GM21825 (cell line): ENCODE measurements at regions not wholly inside any gene's neighbourhood (a gene's known extent, or its start where the extent isn't known, plus 50 kb on each side); places are given as distances from the start of the nearest gene placed in this dataset.
"Not testable (repeated sequence)": the region's sequence is repeated elsewhere in the genome, so short reads cannot be mapped to it uniquely, and the experiment has no call there.

Experiments used
- ATAC-seq: cut with Tn5 transposase; IDR thresholded peaks from one replicate; pipeline ENCODE4 v1.9.1; 2021; ENCODE audit warnings: mild to moderate bottlenecking, moderate library complexity; ENCODE audit not compliant: unreplicated experiment

DNA sequence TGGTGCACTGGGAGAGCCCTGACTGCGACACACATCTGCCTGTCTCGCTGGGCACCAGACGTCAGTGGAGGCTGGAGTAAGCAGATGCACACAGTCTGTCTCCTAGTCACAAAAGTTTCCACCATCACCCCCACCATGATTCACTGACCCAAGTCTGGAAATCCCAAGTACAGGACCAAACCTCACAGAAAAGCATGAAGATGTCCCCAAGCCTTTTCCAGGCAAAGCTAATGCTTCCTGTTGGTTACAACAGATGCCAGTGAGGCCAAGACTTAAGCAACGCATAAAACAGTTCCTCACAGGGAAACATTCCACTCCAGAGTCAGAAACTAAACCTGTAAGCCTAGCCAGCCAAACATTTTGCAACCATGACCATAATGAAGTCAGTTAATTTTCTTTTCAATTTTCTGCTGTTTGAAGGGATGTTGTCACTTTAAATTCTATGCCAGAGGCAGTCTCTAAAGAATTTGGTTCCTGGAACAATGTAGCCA, 259.3 kb upstream of the SLC30A5 start:
- no peak for ATAC-seq

DNA sequence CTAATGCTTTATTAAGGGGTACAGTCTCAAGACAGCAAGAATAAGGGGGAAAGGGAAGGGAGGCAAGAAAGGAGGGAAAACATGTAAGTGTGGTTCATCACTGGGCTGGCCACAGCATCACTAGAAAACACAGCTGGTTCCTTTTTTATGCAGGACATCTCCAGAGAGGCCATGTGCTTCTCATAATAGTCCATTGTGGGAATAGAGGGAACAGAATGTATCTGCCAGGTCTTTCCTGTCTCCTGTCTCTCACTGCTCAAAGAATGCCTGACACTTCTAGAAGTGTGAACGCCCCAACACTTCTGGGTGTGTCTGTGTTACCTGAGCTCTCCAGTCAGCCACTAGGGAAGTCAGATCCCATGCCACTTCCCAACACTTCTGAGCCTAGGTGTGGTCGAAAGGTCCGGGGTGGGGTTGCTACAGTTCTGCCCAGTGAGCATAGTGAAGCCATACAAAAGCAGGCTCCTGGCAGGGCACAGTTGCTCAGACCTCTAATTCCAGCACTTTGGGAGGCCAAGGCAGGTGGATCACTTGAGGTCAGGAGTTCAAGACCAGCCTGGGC, 255.6 kb upstream of the SLC30A5 start:
- ATAC-seq: no peak

DNA sequence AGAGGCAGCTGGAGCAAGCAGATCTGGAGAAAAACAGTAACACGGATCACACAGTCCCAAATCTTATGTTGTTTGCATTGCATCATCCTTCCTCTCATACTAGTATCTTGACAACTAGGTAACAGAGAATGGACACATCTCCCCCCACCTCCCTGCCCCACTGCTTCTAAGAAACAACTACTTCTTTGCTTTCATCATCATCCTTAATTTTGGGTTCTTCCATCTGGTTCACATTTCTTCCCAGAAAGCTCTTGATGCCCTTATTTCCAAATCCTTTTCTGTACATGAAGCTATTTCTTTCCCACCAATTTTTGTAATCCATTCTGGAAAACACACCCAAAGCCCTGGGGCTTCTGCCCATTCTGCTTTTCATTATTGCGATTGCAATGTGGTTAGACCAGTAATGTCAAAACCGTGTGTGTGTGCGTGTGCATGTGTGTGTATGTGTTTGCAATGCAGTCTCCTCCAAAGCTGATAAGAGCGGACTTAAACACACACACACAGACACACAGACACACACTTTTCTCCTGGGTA, 254.7 kb upstream of the SLC30A5 start:
- ATAC-seq: no peak

DNA sequence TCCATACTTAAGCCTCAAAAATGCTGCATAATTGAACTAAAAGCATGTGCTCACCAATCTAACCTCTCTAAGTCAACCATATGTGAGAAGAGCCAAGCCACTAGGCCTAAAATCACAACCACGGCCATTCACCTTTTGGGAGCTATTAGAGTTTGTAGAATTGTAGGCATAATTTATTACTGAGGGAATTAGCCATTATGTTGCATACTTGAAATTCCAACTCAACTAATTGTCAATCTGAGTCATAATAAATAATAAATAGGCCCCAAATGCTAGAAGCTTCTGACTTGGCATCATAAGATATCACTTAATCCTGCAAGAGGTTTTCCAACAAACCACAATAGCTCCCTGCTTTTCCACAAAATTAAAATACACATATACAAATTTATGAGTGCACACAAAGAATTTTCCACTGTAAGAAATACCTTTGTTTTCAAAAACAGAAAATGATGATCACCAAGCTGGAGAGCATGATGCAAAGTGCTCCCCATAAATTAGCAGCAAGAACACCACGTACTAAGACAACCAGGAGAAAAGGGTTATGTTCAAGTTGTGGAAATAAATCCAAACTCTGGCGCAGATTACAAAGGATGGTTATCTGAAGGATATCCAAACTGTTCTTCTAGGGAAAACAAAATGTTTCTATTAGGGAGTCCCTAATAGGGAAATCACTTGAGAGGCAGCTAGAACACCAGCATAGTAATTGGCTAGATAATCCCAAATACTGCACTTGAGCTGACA, 250.0 kb upstream of the SLC30A5 start:
- ATAC-seq: no peak

DNA sequence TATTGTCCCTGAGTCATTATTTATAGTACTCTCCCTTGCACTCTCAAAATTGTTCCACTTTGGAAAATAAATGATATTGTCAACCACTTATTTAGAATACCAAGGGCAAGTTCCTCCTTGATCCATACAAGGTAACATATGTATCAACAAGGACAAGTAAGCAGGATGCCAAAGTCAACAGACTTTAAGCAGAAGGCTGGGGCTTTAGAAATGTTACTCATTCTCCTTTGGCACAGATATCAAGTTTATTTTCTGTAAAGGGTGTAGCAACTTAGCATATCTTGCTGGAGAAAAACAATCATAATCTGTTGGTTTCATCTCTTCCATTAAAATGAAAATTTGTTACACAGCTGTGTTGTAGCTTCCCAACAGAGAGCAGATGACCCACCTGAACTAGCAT, 248.7 kb upstream of the SLC30A5 start:
- ATAC-seq: no peak

DNA sequence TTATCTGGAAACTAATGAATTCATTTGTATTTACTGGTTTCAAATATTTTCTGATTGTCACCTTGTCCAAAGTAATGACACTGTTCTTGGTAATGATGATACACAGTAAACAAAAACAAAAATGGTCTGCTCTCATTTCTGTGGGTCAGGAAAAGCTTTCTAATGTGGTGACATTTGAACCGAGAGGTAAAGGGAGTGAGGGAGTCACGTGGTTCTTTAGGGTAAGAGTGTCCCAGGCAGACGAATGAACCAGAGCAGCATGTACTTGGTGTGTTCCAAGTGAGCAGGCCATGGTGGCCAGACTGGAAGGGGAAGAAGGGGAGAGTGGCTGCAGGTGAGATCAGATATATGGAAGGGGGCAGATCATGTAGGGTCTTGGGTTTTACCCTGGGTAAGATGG, 247.0 kb upstream of the SLC30A5 start:
- no peak for ATAC-seq

DNA sequence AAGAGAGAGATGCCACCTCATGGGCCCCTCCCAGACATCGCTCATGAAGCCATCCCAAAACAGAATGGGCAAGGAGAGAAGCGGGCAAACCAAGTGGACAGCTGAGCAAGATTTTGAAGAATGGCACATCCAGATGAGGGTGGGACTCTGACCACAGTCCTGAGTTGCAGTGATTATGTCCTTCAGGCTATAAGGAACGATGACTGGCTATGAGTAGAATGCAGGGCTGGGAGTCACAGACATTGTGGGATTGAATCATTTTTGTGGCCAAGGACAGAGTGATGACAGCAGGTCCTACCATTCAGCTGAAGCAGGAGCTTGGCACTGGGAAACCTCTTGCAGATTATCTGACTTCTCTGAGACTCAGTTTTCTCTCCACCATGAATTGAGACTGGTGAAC, 245.7 kb upstream of the SLC30A5 start:
- no peak for ATAC-seq

DNA sequence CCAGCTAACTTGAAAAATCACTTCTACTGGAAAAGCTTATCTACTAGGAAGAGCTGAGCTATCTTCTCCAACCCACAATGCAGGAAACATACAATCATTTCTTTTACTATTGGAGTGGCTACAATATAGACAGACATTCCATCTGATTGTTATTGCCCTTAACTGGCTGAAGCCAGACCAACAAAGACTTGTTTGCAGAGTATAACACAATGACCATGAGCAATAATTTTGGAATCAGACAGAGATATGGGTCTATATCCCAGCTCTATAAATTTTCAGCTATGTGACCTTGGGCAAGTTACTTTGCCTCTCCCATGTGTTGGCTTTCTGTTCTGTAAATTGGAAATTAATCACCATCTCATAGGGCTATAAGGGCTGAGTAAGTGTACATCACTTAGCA, 244.7 kb upstream of the SLC30A5 start:
- ATAC-seq: no peak

DNA sequence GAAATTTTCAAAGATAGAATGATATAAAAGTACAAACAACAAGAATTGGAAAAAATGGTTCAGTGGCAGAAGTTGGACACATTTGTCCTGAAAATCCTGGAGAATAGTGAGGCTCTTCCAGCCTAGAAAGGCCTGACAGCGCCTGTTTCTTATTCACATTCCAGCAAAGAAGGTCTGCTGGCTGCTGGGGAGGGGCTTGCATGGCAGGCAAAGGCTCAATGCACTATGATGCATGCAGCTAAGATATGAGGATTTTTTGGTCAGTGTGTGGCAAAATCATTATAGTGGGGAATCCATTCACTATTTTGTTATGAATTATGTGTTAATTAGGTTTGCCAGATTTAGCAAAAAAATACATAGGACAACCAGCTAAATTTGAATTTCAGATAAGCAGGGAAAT, 243.9 kb upstream of the SLC30A5 start:
- no peak for ATAC-seq

DNA sequence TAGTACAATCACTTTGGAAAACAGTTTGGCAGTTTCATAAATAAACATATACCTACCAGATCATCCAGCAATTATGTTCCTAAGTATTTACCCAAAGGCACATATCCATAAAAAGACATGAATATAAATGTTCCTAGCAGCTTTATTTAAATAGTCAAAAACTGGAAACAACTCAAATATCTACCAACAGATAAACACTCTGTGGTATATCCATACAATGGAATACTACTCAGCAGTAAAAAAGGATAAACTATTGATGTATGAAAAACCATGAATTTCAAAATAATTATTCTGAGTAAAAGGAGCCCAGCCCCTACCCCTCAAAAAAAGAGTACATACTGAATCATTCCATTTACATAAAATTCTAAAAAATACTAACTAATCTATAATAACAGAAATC, 232.7 kb upstream of the SLC30A5 start:
- ATAC-seq: no peak

DNA sequence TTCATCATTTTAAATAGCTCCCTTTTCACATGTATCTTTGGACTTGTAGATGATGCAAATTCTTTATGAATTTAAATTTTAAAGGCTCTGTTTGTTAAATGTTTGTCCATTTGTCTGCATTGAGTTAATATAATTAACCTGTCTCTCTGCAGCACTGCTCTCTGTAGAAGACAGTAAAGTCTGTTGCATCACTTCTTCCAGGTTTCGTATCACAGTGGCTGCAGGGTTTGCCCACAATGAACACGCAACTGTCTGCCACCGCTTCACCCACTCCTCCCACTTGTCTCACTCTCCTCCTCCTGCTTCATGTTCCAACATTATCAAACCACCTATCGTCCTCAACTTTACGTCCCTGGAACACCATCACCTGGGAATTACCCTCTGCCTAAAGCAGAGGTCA, 231.3 kb upstream of the SLC30A5 start:
- ATAC-seq: no peak

DNA sequence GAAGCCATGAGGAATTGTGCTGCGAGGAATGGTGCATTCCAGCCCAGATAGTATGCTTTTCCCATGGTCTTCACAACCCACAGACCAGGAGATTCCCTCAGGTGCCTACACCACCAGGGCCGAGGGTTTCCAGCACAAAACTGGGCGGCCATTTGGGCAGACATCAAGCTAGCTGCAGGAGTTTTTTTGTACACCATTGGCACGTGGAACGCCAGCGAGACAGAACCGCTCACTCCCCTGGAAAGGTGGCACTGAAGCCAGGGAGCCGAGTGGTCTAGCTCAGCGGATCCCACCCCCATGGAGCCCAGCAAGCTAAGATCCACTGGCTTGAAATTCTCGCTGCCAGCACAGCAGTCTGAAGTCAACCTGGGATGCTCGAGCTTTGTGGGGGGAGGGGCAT, 228.6 kb upstream of the SLC30A5 start:
- not testable (repeated sequence) for ATAC-seq

DNA sequence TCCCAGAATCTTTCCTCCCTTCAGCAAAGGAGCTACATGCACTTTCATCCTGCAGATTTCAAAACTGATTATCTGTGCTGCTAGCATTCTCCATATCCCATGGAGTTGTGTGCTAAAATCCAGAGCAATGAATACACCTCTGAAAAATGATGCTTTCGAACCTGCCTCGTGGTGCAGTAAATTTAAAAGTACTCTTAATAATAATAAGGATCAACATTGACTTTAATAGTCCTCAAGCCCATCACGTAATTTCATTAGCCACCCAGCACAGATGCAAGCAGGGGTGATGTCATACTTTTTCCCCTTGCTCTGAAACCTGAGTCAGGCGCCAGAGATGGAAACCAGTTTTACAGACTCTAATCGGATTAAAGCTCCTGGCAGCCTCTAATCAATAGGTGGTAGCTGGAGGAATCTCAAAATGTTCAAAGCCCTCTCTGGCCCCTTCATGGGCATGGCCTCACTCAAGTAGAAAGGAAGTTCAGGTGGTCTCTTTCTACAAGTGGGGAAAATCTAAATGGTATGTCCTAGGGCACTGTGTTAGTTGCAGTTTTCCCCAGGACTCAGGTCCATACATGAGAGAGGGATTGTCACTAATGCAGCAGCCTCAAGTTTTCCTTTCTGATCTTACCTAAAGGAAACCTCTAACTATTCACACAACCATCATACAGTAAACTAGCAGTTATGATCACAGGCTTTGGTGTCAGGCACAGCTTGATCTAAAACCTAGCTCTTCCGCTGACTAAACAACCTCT, 221.6 kb upstream of the SLC30A5 start:
- ATAC-seq: no peak

DNA sequence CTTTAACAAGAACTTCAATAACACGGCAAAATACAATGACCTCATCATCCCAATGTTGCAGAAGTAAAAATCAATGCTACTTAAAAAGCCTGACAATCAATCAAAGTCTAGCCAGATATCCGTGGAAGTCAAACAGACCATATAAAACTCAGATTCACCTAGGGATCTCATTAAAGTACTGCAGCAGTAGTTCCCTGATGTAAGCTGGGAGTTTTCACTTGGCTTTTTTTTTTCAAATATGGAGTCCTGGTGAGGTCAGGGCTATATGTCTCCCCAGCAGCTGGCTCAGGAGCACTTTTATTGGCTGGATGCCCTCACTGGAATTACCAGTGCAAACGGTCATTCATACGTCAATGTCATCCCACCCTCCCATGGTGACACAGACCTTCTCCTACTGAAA, 220.6 kb upstream of the SLC30A5 start:
- ATAC-seq: no peak

DNA sequence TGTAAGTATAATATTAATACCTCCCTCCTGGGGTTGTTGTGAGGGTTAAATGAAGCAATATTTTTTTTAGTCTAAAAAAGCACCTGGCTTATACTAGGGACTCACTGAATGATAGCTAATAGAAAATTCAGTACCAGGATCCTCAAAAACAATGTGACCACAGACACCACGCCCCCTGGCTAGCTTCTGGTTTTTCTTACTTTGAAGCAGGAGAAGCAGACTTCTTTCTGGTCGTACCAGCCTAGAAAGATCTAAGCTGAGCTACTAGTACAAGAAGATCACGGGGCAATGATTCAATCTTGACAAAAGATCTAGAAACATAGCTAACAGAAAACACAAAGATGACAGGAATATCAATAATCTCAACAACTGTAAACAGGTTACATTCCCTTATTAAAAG, 218.5 kb upstream of the SLC30A5 start:
- no peak for ATAC-seq

DNA sequence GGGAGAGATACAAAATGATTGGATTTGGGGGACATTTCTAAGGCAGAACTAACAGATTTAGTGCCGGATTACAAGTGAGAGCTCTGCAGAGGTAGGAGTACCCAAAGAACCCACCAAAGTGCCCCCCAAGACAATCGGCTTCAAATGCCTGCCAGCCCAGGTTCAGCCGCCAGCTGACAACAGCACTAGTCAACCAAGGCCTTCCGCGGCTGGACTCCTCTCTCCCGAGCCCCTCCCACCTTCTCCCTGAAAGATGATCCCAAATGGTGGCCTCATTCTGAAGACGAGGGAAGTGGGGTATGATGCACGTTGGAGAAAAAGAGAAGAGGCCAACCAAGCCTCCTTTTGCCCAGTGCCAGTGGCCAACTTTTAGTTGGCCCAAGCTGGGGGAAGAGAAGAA, 210.4 kb upstream of the SLC30A5 start:
- ATAC-seq: no peak

DNA sequence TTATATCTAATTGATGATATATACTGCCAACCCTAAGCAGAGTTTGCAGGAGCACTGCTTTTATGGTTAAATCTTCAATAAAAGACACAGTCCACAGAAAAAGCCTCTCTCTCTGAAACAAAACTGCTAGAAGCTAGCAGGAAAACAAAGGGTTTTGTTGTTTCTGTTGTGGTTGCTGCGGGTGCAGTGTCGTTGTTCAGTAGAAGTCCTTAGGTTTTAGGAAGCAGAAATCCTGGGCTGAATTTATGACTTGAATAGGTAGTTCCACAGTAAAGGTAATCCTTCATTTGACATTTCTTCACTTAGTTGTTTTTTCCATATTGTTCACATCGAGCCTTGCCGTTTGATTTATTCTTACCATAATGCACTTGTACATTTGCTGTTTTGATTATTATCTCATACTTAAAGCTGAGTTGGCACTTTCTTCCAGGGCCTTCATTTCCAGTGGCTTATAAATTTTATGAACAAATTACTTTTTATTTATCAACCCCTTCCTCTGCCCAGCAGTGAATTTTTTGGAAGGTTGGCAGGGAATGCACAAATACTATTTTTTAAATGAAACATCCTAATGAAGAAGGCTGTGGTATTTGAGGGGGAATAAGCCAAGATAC, 209.6 kb upstream of the SLC30A5 start:
- no peak for ATAC-seq

DNA sequence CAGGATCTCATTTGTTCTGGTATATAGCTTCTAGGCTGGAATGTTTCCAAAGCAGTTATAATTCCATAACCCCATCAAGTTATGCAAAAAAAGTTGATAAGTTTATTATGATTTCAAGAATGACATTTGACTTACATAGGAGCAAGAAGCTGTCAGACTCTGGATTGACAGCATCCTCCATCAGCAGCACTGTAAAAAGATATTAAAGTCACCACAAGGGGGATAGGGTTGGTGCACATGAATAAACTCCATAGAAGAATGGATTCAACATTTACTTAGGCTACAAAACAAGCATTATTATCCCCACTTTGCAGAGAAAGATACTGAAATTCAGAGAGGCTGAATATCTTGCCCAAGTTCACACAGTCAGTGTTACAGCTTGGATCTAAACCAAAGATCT, 208.9 kb upstream of the SLC30A5 start:
- ATAC-seq: no peak

DNA sequence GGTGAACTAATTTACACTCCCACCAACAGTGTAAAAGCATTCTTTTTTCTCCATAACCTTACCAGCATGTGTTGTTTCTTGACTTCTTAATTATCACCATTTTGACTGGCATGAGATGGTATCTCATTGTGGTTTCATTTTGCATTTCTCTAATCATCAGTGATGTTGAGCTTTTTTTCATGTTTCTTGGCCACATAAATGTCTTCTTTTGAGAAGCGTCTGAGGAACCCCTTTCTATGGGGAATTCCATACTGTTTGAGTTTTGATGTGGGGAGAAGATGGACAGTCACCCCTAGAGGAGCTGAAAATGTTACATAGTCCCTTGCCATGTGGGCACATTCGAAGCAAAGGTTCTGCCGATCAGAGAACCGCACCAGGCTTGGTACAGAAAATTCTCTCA, 207.0 kb upstream of the SLC30A5 start:
- ATAC-seq: no peak

DNA sequence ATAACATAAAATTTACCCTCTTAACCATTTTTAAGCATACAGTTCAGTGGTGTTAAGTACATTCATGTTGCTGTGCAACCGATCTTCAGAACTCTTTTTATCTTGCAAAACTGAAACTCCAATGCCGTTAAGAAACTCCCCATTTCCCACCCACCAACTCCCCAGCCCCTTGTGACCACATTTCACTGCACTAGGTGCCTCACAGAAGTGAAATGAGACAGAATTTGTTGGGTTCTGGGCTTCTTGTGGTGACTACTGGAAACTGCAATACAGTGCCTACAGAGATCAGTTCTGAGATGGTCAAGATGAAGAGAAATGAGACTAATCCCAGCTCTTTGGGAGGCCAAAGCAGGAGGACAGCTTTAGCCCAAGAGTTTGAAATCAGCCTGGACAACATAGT, 202.1 kb upstream of the SLC30A5 start:
- no peak for ATAC-seq

DNA sequence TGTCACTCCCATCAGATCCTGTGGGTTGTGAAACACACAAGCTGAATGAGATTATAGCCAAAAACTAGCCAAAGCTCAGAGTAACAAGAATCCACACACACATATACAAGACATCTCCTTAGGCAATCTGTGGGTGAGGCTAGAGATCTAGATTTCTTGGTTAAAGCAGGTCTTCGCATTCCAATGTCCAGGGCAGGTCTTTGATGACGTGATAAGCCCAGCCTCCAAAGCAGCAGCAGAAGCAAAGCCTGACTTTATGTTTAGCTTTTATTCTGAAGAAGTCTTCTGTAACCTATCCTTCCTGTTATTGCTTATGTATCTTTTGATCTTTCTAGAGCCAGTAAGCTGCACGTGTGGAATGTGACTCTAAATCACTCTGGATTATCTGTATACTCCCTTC, 199.1 kb upstream of the SLC30A5 start:
- no peak for ATAC-seq
